SK-N-SH treated with all-trans-retinoic acid at 6 μM for 48 hours (cell line): ENCODE measurements at regions not wholly inside any gene's neighbourhood (a gene's known extent, or its start where the extent isn't known, plus 50 kb on each side); places are given as distances from the start of the nearest gene placed in this dataset.

Source experiments
- CREB5 ChIP-seq: fragments of 250-450 bp; sonication (Bioruptor Pico); IDR thresholded peaks from 2 replicates; pipeline ENCODE4 v1.5.1; 2020; ENCODE audit warnings: low read depth, mild to moderate bottlenecking, moderate library complexity
- CSRNP3 ChIP-seq: fragments of 250-450 bp; sonication (Bioruptor Pico); IDR thresholded peaks from 2 replicates; pipeline ENCODE4 v1.5.1; 2021; ENCODE audit warnings: mild to moderate bottlenecking, moderate library complexity
- OSR1 ChIP-seq: fragments of 250-450 bp; sonication (Bioruptor Pico); IDR thresholded peaks from 2 replicates; pipeline ENCODE4 v1.8.0; 2022; ENCODE audit warnings: moderate library complexity, mild to moderate bottlenecking, inconsistent platforms
- PATZ1 ChIP-seq: fragments of 250-450 bp; sonication (Bioruptor Pico); IDR thresholded peaks from 2 replicates; pipeline ENCODE4 v1.8.0; 2020; ENCODE audit warnings: mild to moderate bottlenecking, moderate library complexity, borderline replicate concordance
- PPARA ChIP-seq: fragments of 250-450 bp; sonication (Bioruptor Pico); IDR thresholded peaks from 2 replicates; pipeline ENCODE4 v1.5.0; 2020; ENCODE audit warnings: mild to moderate bottlenecking, borderline replicate concordance
- RARB ChIP-seq: fragments of 250-450 bp; sonication (Bioruptor Pico); IDR thresholded peaks from 2 replicates; pipeline ENCODE4 v1.8.0; 2021; ENCODE audit warnings: mild to moderate bottlenecking, moderate library complexity
- TCF4 ChIP-seq: fragments of 250-450 bp; sonication (Bioruptor Pico); IDR thresholded peaks from 2 replicates; pipeline ENCODE4 v1.8.0; 2021; ENCODE audit warnings: mild to moderate bottlenecking, moderate library complexity, borderline replicate concordance
- ZC3H10 ChIP-seq: fragments of 250-450 bp; sonication (Bioruptor Pico); IDR thresholded peaks from 2 replicates; pipeline ENCODE4 v1.5.1; 2021; ENCODE audit warnings: mild to moderate bottlenecking, moderate library complexity
- ZFP3 ChIP-seq: fragments of 250-450 bp; sonication (Bioruptor Pico); IDR thresholded peaks from 2 replicates; pipeline ENCODE4 v1.5.0; 2020; ENCODE audit warnings: mild to moderate bottlenecking, moderate library complexity
- ZFP30 ChIP-seq: fragments of 450-650 bp; formaldehyde crosslinking; IDR thresholded peaks from 2 replicates; pipeline ENCODE4 v1.5.0; 2022; ENCODE audit warnings: mild to moderate bottlenecking, moderate library complexity
- ZNF70 ChIP-seq: fragments of 450-650 bp; formaldehyde crosslinking; IDR thresholded peaks from 2 replicates; pipeline ENCODE4 v1.5.0; 2020; ENCODE audit warnings: mild to moderate bottlenecking, moderate library complexity
- ZNF8 ChIP-seq: fragments of 450-650 bp; formaldehyde crosslinking; IDR thresholded peaks from 2 replicates; pipeline ENCODE4 v1.5.0; 2020; ENCODE audit warnings: mild to moderate bottlenecking, moderate library complexity

GRCh38 chr7:50863053-50863452 is 80.4 kb upstream of the GRB10 start:
- no peak for TF ChIP-seq CREB5
- no peak for TF ChIP-seq PPARA
- TF ChIP-seq ZFP30 (CRISPR knock-in tag) = no peak
- TF ChIP-seq OSR1 (CRISPR knock-in tag) = no peak
- no peak for TF ChIP-seq ZC3H10 (CRISPR knock-in tag)
- TF ChIP-seq ZNF8 (CRISPR knock-in tag) = no peak
- no peak for TF ChIP-seq PATZ1 (CRISPR knock-in tag)
- TF ChIP-seq RARB (CRISPR knock-in tag) = no peak
- TF ChIP-seq ZNF70 (CRISPR knock-in tag) = no peak
- TF ChIP-seq ZFP3 = no peak
- TF ChIP-seq TCF4 (CRISPR knock-in tag) = no peak
- TF ChIP-seq CSRNP3 (CRISPR knock-in tag) = no peak
